ENCODE measurements at regions not wholly inside any gene's neighbourhood (a gene's known extent, or its start where the extent isn't known, plus 50 kb on each side); places are given as distances from the start of the nearest gene placed in this dataset.

DNA sequence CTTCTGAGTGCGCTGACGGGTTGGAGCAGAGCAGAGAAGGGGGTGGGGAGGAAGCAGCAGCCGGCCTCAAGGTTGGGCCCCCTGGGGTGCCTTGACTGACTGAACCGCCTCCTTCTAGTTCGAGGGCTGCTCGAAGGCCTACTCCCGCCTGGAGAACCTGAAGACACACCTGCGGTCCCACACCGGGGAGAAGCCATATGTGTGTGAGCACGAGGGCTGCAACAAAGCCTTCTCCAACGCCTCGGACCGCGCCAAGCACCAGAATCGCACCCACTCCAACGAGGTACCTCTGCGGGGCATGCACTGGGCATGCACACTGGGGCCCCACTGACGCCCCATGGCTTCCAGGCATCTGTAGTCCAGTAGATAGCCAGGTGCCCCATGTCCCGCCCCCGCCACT, 246.9 kb downstream of the GLI2 start:
- DNase-seq, result no peak

DNA sequence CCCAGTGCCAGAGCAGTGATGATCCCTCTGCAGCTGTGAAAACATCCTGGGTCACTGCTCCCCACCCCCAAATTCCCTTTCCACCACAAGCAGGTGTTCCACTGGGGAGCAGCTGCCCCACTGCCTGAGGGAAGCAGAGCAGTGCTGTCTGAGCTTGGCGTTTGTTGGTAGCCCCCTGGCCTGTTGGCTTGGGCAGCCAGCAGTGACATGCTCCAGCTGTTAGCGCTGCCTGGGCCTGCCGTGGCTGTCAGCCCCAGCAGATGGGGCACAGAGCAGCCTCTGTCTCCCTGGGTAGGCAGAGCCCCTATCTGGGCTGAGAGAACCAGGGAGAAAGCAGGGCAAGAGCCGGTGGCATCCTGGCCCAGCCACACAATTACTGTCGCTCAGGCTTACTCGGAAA, 247.7 kb downstream of the GLI2 start:
- DNase-seq, result no peak

DNA sequence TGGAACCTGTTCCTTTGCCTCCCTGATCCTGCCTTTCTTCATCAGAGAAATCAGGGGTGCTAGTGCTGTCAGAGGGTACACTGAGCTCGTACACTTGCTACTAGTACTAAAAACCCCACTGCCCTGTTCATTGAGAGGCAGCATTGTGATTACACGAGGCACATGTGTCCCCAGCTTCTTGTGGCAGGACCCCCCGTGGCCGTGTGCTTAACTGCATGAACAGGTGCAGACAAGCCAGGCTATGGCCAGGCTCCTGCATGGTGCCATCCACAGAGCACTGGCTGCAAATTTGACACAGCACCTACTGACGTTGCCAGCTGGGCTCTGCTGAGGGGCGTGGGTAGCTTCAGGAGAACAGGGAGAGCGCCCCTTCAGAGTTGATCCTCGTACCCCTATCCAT, 248.4 kb downstream of the GLI2 start:
- DNase-seq, result no peak

DNA sequence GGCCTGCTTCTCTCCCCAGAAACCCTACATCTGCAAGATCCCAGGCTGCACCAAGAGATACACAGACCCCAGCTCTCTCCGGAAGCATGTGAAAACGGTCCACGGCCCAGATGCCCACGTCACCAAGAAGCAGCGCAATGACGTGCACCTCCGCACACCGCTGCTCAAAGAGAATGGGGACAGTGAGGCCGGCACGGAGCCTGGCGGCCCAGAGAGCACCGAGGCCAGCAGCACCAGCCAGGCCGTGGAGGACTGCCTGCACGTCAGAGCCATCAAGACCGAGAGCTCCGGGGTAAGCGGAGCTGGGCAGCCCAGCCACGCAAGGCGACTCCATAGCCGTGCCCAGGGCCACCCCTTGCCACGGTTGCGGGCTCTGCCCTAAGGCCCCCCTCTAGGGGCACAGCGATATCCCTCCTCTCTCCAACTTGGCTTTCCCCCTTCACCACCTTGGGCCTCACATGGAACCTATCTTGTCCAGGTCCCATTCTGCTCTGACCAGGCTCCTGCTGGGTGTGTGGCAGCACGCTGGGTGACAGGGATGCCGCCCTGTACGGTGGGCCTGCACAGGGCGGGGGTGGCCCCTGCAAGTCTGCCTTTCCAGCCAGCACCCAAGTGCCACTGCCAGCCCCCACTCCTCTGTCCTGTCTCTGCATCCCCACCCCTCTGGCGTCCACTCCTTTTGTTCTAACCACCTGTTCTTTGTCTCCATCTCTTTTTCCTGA, 248.9 kb downstream of the GLI2 start:
- no peak for DNase-seq

DNA sequence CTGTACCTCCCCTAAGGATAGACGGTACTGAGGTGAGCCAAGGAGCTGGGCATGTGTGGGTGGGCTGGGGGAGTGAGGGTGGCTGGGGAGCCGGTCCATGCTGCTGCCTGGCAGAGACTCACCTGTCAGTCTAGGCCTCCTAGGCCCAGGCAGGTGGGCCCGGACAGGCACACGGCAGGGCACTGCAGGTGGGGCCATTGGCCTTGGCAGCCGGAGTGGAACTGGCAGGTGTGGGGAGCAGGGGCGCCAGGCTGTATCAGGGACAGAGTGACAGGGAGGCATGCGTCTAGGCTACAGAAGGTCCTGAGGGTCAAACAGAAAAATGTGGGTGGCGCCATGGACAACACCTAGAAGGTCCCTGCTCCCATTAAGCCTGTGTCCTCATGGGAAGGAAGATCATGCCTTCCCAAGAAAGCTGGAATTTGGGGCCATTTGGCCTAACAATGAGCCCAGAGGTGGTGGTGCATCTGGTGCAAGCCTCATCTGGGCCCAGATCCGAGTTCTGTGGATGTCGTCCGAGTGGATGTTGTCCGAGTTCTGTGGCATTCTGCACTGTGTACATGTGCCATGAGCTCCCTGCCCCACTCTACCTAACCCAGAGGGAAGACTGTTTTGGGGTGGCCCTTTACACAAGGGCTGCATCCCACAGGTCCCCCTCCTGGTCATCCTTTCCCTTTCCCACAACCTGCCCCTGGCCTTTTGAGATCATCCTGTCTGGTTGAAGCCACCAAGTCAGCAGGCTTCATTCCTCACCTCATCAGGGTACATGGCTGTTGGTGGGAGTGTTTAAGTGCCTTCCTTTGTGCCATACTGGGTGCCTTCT, 249.7 kb downstream of the GLI2 start:
- DNase-seq, result no peak

DNA sequence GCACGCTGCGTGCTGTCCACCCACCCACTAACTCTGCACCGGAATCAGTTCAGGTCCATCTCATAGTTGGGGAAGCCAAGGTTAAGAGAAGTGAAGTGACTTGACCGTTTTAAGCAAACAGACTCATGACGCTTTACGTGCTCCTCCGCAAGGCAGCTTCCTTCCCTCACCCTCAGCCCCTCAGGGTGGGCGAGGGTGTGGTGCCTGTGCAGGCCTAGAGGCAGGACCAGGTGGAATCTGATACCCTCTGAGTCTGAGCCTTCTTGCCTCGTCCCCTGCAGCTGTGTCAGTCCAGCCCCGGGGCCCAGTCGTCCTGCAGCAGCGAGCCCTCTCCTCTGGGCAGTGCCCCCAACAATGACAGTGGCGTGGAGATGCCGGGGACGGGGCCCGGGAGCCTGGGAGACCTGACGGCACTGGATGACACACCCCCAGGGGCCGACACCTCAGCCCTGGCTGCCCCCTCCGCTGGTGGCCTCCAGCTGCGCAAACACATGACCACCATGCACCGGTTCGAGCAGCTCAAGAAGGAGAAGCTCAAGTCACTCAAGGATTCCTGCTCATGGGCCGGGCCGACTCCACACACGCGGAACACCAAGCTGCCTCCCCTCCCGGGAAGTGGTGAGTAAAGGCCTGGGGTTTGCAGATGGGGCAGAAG, 250.5 kb downstream of the GLI2 start:
- no peak for DNase-seq

DNA sequence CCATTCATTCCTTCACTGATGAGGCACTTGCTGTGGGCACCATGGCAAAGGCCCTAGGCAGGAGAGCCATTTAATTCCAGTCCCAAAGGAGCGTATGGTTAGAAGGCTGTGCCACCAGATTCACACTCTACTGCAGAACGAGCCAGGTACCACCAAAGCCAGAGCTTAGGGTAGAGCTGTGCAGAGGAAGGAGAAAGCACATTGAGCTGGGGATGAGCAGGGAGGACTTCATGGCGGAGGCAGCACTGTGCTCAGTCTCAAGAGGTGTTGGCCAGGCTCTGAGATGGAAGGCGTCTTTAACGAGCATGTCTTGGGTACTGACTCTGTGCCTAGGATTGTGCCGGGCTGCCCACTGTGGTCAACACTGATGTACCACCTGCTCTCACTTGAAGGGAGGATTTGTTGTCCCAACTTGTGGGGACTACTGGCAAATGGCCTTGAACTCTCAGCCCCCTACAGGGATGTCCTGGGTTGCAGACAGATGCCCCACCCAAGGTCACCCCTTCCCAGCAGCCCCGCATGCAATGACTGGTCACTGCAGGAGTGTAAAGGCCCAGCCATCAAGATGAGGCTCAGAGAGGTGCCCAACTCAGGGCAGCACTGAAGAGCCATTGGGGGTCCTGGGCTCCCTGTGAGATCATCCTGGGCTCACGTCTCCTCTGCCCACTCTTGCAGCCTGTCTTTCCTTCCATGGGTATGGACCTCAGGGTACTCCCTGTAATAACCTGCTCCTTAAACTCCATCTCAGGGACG, 251.4 kb downstream of the GLI2 start:
- DNase-seq, result no peak

DNA sequence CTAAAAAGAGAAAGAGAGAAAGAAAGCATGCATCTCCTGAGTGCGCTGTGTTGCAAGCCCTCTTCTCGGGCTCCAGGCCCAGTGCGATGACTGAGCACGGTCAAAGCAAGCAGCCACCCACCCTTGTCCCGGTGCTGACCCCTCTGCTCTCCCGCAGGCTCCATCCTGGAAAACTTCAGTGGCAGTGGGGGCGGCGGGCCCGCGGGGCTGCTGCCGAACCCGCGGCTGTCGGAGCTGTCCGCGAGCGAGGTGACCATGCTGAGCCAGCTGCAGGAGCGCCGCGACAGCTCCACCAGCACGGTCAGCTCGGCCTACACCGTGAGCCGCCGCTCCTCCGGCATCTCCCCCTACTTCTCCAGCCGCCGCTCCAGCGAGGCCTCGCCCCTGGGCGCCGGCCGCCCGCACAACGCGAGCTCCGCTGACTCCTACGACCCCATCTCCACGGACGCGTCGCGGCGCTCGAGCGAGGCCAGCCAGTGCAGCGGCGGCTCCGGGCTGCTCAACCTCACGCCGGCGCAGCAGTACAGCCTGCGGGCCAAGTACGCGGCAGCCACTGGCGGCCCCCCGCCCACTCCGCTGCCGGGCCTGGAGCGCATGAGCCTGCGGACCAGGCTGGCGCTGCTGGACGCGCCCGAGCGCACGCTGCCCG, 252.5 kb downstream of the GLI2 start:
- DNase-seq, result no peak

DNA sequence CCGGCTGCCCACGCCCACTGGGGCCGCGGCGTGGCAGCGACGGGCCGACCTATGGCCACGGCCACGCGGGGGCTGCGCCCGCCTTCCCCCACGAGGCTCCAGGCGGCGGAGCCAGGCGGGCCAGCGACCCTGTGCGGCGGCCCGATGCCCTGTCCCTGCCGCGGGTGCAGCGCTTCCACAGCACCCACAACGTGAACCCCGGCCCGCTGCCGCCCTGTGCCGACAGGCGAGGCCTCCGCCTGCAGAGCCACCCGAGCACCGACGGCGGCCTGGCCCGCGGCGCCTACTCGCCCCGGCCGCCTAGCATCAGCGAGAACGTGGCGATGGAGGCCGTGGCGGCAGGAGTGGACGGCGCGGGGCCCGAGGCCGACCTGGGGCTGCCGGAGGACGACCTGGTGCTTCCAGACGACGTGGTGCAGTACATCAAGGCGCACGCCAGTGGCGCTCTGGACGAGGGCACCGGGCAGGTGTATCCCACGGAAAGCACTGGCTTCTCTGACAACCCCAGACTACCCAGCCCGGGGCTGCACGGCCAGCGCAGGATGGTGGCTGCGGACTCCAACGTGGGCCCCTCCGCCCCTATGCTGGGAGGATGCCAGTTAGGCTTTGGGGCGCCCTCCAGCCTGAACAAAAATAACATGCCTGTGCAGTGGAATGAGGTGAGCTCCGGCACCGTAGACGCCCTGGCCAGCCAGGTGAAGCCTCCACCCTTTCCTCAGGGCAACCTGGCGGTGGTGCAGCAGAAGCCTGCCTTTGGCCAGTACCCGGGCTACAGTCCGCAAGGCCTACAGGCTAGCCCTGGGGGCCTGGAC, 253.2 kb downstream of the GLI2 start:
- no peak for DNase-seq

DNA sequence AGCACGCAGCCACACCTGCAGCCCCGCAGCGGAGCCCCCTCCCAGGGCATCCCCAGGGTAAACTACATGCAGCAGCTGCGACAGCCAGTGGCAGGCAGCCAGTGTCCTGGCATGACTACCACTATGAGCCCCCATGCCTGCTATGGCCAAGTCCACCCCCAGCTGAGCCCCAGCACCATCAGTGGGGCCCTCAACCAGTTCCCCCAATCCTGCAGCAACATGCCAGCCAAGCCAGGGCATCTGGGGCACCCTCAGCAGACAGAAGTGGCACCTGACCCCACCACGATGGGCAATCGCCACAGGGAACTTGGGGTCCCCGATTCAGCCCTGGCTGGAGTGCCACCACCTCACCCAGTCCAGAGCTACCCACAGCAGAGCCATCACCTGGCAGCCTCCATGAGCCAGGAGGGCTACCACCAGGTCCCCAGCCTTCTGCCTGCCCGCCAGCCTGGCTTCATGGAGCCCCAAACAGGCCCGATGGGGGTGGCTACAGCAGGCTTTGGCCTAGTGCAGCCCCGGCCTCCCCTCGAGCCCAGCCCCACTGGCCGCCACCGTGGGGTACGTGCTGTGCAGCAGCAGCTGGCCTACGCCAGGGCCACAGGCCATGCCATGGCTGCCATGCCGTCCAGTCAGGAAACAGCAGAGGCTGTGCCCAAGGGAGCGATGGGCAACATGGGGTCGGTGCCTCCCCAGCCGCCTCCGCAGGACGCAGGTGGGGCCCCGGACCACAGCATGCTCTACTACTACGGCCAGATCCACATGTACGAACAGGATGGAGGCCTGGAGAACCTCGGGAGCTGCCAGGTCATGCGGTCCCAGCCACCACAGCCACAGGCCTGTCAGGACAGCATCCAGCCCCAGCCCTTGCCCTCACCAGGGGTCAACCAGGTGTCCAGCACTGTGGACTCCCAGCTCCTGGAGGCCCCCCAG, 254.1 kb downstream of the GLI2 start:
- no peak for DNase-seq

DNA sequence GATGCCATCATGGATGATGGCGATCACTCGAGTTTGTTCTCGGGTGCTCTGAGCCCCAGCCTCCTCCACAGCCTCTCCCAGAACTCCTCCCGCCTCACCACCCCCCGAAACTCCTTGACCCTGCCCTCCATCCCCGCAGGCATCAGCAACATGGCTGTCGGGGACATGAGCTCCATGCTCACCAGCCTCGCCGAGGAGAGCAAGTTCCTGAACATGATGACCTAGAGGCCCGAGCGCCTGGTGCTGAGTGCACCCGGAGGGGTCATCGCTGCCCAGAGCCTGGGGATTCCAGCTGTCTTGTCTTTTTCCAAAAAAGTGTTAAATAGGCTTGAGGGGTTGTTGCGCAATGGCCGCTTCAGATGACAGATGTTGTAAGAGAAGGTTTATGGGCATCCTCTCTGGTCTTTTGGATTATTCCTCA, 254.8 kb downstream of the GLI2 start:
- peak; percentile 51 for DNase-seq

DNA sequence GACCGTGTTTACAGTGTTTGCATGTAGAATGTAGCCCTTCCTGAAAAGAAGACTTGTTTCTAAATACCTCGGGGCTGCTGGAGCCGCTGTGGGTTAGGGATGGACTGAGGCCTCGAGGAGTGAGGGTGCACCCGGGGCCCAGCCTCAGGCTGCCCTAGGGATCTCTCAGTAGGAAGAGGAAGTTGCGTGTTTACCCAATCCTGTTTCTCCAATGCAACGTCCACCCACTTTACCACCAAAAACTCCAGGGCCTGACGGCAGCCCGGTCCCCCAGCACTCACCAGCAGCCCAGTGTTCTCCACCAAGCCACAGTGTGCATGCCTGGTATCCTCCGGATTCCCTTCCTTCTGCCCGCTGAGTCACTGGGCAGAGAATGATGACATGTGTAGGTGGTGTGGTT, 255.8 kb downstream of the GLI2 start:
- DNase-seq, result peak; percentile 61

DNA sequence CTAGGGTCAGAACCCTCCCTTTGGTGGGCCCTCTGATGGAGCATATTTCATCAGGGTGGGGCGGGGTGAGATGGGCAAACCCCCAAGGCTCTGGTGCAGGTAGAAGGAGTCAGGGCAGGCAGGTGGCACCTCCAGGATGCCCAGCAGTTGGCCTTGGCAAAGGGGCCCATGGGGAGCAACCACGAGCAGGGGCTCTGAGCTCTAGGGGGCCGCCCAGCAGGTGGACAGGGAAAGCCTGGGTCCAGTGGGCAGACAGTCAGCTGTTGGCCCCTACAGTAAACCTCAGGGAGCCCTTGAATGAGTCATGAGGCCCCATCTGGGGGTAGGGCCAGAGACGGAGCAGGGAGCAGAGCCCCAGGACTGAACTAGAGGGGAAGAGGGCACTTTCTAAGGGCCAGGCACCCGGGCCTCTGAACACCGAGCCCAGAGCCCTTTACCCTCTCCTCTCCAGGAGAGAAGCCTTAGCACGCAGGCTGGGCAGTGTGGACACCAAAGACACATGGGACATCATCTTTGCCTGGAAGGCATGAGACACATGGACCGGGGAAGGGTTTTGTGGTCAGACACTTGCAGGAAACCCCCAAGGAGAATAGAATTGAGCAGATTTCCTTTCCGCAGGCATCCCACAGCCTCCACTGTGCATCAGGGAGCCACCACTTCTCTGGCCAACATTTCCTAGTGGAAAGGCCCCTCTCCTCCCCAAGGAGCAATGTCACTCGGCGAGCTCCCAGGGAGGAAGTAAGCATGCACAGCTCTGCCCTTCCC, 257.3 kb downstream of the GLI2 start:
- no peak for DNase-seq

DNA sequence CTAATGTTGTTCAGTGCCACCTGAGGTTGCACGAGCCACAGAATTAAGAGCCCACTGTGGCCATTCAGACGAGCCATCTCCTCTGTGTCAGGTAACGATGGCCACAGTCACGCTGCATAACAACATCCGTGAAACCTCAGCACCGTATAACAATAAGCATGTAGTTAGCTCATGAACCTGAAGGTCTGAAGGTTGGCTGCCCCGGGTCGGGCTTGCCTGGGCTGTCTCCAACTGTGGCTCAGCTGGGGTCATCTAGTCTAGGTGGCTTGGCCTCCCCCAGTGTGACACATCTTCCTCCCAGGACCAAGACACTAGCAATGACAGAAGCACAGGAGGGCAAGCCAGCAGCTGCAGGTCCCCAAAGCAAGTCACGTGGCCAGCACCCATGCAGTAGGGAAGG, 258.0 kb downstream of the GLI2 start:
- no peak for DNase-seq

DNA sequence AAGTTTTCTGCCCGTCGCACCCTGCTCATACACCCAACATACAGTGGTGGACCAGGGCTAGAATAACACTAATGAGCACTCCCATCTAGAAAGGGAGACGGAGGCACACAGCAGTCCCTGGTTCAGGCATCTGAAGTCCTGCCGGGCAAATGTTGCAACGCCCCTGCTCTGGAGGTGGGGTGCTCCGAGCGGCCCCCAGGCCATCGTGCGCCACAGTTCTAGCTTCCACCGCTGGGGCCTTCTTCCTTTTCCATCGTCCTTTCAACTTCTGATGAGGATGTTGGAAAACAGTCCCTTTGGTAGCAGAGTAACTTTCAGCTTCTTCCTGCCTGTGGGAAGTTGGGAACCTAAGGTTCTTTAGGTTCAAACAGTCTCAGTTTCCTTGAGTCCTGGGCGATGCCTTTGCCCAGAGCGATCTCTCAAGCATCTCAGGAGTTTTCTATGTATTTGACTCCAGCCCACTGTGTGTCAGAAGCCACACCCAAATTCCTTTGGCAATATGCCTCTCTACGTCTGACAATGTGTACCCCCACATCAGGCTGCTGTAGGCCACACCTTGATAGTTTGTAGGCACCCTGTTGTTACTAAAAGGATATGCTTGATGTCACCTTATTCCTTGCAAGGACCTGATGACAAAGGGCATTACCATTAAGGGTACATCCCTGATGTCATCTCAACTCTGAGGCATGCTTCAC, 258.8 kb downstream of the GLI2 start:
- no peak for DNase-seq

DNA sequence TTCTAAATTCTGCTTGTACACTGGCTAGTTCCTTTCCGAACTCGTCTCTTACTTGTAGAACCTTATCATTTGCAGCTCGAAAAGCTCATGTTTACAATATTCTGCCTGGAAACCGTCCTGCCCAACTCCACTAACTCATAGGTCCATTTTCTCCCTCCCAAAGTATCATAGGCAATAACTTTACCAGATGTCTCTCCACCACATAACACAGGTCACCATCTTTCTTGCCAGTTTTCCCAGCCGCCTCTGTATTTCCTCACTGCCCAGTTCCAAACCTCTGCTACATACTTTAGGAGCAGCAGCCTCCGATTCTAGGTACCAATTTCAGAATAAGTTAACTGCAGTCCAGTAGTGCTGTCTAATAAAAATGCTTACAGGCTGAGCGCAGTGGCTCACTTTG, 259.5 kb downstream of the GLI2 start:
- no peak for DNase-seq

DNA sequence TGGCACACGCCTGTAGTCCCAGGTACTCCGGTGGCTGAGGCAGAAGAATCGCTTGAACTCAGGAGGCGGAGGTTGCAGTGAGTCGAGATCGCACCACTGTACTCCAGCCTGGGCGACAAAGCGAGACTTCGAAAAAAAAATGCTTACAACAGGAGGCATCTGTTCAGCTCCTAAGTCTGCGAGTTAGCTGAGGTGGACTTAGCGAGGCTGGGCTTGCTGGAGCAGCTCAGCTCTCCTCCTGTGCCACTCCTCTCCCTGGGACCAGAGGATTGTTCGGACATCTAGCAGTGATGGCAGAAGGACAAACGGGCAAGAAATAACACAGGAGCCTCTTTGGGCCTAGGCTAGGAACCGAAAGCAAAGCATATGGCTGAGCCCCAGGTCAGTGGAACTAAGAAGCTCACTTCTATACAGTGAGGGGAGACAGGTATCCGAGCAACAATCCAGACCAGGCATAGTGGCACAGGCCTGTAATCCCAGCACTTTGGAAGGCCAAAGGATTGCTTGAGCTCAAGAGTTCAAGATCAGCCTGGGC, 260.1 kb downstream of the GLI2 start:
- no peak for DNase-seq

DNA sequence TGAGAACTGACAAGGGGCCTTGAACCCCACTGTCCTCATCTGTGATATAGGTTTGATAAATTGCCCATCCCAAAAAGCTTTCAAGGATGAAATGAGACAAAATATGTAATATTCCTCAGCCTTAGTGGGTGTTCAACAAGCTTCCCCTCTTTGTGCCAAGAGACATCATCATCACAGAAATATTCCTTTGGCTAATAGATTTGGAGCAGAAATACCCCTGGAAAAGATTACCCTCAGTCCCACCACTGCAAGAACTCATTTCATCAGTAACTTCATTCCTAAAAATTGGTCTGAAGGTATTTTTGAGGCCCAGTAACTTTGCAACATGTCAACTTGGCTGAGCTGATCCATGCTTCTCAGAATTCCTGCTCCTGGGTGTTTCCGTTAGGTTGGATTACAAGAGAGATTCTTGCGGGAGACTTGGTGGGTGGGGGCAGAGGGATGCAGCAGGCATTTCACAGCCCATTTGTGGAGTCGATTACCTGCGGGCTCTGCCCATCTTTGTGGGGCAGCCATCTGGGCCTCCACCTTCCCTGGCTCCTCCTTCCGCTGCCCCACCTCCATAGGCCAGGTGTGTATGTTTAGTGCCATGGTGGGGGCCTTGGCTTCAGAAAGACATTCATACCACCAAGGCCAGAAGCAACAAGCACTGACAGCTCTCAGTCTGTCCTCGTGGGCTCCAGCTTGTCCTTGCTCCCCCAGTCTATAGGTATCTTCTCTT, 263.9 kb downstream of the GLI2 start:
- no peak for DNase-seq
